Panc1 (cell line): ENCODE measurements at regions not wholly inside any gene's neighbourhood (a gene's known extent, or its start where the extent isn't known, plus 50 kb on each side); places are given as distances from the start of the nearest gene placed in this dataset.

ENCODE experiments used
- ATAC-seq: fragments of 200-7000 bp; cut with Tn5 transposase; 2 replicates; pipeline ENCODE4 v1.9.1; 2020; ENCODE audit warnings: mild to moderate bottlenecking, moderate library complexity
- BruUV-seq: library from RNA; stranded (reverse); fragments of 400-500 nt; replicated peaks from 2 replicates; lab custom pipeline; 2021; lab: Mats Ljungman, UMichigan
- CTCF ChIA-PET: fragments of 300-600 bp; sonication (Branson Sonifier 250); formaldehyde crosslinking; loops from one replicate; lab custom pipeline; 2022; ENCODE audit warnings: antibody characterized with exemption; lab: Charles Lee
- POLR2A ChIA-PET: fragments of 300-600 bp; sonication (Branson Sonifier 250); formaldehyde crosslinking; loops from one replicate; lab custom pipeline; 2022; ENCODE audit warnings: antibody characterized with exemption; lab: Charles Lee
- DNase-seq: peaks from one replicate; pipeline ENCODE4 v3.0.0-alpha.2; 2010; ENCODE audit warnings: low read depth, low spot score
- H3K27ac ChIP-seq: 2 replicates; pipeline ENCODE4 v1.5.1; 2011; ENCODE audit warnings: mild to moderate bottlenecking, low read length, inconsistent platforms
- H3K27me3 ChIP-seq: fragments of 200-500 bp; sonication (Bioruptor generic); 2 replicates; pipeline ENCODE4 v1.6.0; 2014; ENCODE audit warnings: low read length, inconsistent platforms; ENCODE audit not compliant: control insufficient read depth, insufficient read depth
- H3K36me3 ChIP-seq: fragments of 200-500 bp; sonication (Bioruptor generic); 2 replicates; pipeline ENCODE4 v1.5.1; 2014; ENCODE audit warnings: inconsistent platforms, mild to moderate bottlenecking, low read length, moderate library complexity; ENCODE audit not compliant: control insufficient read depth, insufficient read depth
- H3K4me1 ChIP-seq: 2 replicates; pipeline ENCODE4 v1.5.1; 2011; ENCODE audit warnings: inconsistent platforms, mild to moderate bottlenecking, low read length, moderate library complexity; ENCODE audit not compliant: control insufficient read depth, insufficient read depth
- H3K4me3 ChIP-seq, 2 experiments: 2 replicates each; pipeline ENCODE4 v1.5.1; 2011 to 2012; ENCODE audit warnings: low read depth in 2 of 2, low read length in 2 of 2, mild to moderate bottlenecking in 2 of 2, inconsistent platforms in 1 of 2, moderate library complexity in 1 of 2
- H3K9me3 ChIP-seq: fragments of 200-500 bp; sonication (Bioruptor generic); 2 replicates; pipeline ENCODE4 v1.5.1; 2014; ENCODE audit warnings: low read depth, mild to moderate bottlenecking, inconsistent platforms, low read length, moderate library complexity; ENCODE audit not compliant: control insufficient read depth, insufficient read depth
- POLR2AphosphoS5 ChIP-seq: IDR thresholded peaks from 2 replicates; pipeline ENCODE4 v1.6.1; 2012; ENCODE audit warnings: mild to moderate bottlenecking, low read depth, low read length, moderate library complexity
- REST ChIP-seq, 2 experiments: IDR thresholded peaks; 2 replicates each; pipeline ENCODE4 v1.6.1; 2011 to 2012; ENCODE audit warnings: low read depth in 2 of 2, control low read depth in 1 of 2, low read length in 1 of 2, mild to moderate bottlenecking in 1 of 2, moderate library complexity in 1 of 2; ENCODE audit not compliant: insufficient read depth in 1 of 2
- SIN3A ChIP-seq: IDR thresholded peaks from 2 replicates; pipeline ENCODE4 v1.6.1; 2012; ENCODE audit warnings: low read depth, mild to moderate bottlenecking, low read length, moderate library complexity, borderline replicate concordance; ENCODE audit not compliant: insufficient read depth
- TCF7L2 ChIP-seq: IDR thresholded peaks from 2 replicates; pipeline ENCODE4 v1.6.1; 2011; ENCODE audit warnings: mild to moderate bottlenecking, low read depth, low read length, inconsistent platforms
- in situ Hi-C: cut with HindIII; loops from 2 replicates; pipeline ENCODE4 v1.10.0; 2016; ENCODE audit warnings: low sequenced_read_pairs, low pct_unique_long_range_greater_than_20kb
- intact Hi-C: fragments of 100-400 bp; cut with micrococcal nuclease; formaldehyde crosslinking; loops from one replicate; pipeline ENCODE4 v1.10.0; 2022; ENCODE audit not compliant: unreplicated experiment
- TF ChIP-seq, protein P1 (sequence below): fragments of 450-650 bp; IDR thresholded peaks from 2 replicates; pipeline ENCODE4 v1.5.1; 2017; ENCODE audit warnings: mild to moderate bottlenecking

DNA sequence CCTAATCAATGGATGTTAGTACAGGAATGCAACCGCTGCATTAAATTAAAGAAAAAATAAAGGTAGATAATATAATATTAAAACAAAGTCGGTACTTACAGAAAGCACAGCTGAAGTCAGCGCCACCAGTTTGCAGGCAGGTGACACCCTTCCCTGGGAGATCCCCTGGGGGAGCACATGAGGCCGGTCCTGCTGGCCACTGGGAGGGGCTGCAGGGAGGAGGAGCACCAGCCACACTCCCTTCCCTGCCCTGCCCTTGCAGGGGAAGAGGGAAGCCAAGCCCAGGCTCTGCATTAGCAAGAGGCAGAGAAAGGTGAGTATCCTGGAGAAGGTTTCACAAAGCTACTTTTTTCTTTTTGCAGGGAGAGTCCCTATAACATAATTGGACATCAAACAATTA lies 507.0 kb downstream of the AJAP1 start:
- DNase-seq (no peak), ATAC-seq (no peak)
- TF ChIP-seq REST (IDR thresholded peaks at IDR 0.05; ENCODE audit: insufficient read depth in 1 of 2, low read depth in 2 of 2, low read length in 1 of 2) (no peak), SIN3A (no peak), POLR2AphosphoS5 (no peak), TCF7L2 (no peak)
- TF ChIP-seq, protein P1, sequence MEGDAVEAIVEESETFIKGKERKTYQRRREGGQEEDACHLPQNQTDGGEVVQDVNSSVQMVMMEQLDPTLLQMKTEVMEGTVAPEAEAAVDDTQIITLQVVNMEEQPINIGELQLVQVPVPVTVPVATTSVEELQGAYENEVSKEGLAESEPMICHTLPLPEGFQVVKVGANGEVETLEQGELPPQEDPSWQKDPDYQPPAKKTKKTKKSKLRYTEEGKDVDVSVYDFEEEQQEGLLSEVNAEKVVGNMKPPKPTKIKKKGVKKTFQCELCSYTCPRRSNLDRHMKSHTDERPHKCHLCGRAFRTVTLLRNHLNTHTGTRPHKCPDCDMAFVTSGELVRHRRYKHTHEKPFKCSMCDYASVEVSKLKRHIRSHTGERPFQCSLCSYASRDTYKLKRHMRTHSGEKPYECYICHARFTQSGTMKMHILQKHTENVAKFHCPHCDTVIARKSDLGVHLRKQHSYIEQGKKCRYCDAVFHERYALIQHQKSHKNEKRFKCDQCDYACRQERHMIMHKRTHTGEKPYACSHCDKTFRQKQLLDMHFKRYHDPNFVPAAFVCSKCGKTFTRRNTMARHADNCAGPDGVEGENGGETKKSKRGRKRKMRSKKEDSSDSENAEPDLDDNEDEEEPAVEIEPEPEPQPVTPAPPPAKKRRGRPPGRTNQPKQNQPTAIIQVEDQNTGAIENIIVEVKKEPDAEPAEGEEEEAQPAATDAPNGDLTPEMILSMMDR, result no peak
- Histone ChIP-seq H3K27me3 (no peaks in the 10 kb centered on the region), H3K36me3 (no peaks in the 10 kb centered on the region), H3K9me3 (no peaks in the 10 kb centered on the region), H3K4me1 (no peaks in the 10 kb centered on the region), H3K27ac (no peak overlapping the region), H3K4me3 (no peak overlapping the region)
- in situ Hi-C loops, result no loop called here
- ChIA-PET CTCF (no interaction called here), POLR2A (interaction anchor here (0.7 kb wide), 1 partner anchor 20 kb away, joined by 3 read pairs; no protein-coding TSS in a partner anchor)
- no TSS peak for BruUV-seq
- intact Hi-C loops, result no loop called here

DNA sequence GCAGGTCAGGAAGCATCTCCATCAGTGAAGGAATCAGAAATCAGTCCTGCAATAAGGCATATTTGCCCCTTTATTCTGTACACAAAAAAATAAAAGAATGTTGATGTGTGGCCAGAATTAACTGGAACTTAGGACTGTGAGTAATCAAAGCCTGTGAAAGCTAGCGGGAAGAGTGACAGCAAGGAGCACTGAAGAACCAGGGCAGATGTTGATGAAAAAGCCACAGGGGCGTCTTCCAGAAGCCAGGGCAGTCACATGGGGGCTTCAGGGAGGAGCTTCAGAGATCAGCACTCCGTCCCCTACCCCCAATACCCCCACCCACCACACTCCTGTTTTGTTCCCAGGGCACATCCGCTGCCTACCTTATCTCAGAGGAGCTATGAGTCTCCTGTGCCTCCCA lies 502.8 kb downstream of the AJAP1 start:
- in situ Hi-C loops, result no loop called here
- H3K36me3 ChIP-seq, result no peaks in the 10 kb centered on the region
- CTCF ChIA-PET, result no interaction called here
- BruUV-seq, result no TSS peak
- H3K27me3 ChIP-seq, result no peaks in the 10 kb centered on the region
- ATAC-seq (no peak), DNase-seq (no peak)
- intact Hi-C loops, result no loop called here
- no peak for TF ChIP-seq SIN3A
- POLR2A ChIA-PET, result no interaction called here
- H3K27ac ChIP-seq, result no peak overlapping the region
- no peaks in the 10 kb centered on the region for H3K9me3 ChIP-seq
- no peaks in the 10 kb centered on the region for H3K4me1 ChIP-seq
- H3K4me3 ChIP-seq, result no peak overlapping the region

DNA sequence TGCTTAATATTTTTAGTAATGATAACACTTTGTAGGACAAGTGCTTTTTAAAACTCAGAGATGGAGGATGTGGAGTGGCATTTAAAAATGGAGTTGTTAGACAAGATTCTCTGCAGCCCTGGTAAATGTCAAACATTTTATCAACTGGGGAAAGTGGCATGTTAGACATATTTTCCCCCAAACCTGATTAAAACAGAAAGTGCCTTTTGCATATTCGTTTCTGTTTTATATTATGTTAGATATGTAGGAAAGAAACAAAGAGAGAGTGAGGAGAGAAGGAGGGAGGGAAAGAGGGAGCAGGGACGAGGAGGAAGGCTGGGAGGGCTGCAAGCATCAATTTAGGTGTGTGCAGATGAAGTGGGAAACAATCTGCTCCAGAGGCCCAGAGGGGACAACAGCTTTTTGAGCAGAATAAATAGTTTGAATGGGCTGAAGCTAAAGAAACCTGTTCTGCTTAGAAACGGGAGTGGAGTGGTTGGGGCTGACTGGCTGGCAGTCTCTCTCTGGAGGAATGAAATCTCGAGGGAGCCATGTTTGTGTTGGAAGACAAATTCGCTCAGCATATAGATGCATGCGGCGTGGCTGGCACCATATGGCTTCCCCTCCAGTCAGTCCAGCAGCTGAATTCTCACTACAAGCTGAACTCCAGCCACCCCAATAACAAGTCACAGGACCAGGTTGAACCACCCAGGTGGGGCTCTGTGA lies 502.2 kb downstream of the AJAP1 start:
- Histone ChIP-seq H3K4me3 (no peak overlapping the region), H3K36me3 (no peaks in the 10 kb centered on the region), H3K27me3 (no peaks in the 10 kb centered on the region), H3K27ac (no peak overlapping the region), H3K4me1 (no peaks in the 10 kb centered on the region), H3K9me3 (no peaks in the 10 kb centered on the region)
- intact Hi-C loops (no loop called here), in situ Hi-C loops (no loop called here)
- BruUV-seq, result no TSS peak
- no peak for DNase-seq
- ChIA-PET CTCF (no interaction called here), POLR2A (no interaction called here)
- no peak for TF ChIP-seq POLR2AphosphoS5
- TF ChIP-seq SIN3A, result no peak
- TF ChIP-seq, protein P1, result no peak
- no peak for ATAC-seq
